SKM-1 treated with dmso at 0.1 percent for 144 hours (cell line): ENCODE measurements at regions not wholly inside any gene's neighbourhood (a gene's known extent, or its start where the extent isn't known, plus 50 kb on each side); places are given as distances from the start of the nearest gene placed in this dataset.

ENCODE experiments used
- DNase-seq: peaks from one replicate; lab custom pipeline; 2025; ENCODE audit not compliant: unreplicated experiment; lab: John Stamatoyannopoulos, UW

- DNase-seq: no peak
Observed at GRCh38 chr11:119830400-119830799, 101.4 kb upstream of the NECTIN1 start.

- no peak for DNase-seq
Observed at GRCh38 chr11:119829402-119829801, 100.4 kb upstream of the NECTIN1 start.

- no peak for DNase-seq
Observed at GRCh38 chr11:119828819-119829218, 99.8 kb upstream of the NECTIN1 start.

- no peak for DNase-seq
Observed at GRCh38 chr11:119828006-119828405, 99.0 kb upstream of the NECTIN1 start.

GRCh38 chr11:119827113-119827512 is 98.1 kb upstream of the NECTIN1 start:
- no peak for DNase-seq

- no peak for DNase-seq
Observed at GRCh38 chr11:119823077-119823476, 94.1 kb upstream of the NECTIN1 start.

GRCh38 chr11:119816660-119817059 is 87.7 kb upstream of the NECTIN1 start:
- DNase-seq: no peak

- DNase-seq: no peak
Observed at GRCh38 chr11:119814766-119815165, 85.8 kb upstream of the NECTIN1 start.

GRCh38 chr11:119810478-119811232 is 81.7 kb upstream of the NECTIN1 start:
- peak; percentile 16 for DNase-seq

- no peak for DNase-seq
Observed at GRCh38 chr11:119809346-119809745, 80.3 kb upstream of the NECTIN1 start.

- DNase-seq: no peak
Observed at GRCh38 chr11:119808407-119809185, 79.6 kb upstream of the NECTIN1 start.

GRCh38 chr11:119807841-119808240 is 78.8 kb upstream of the NECTIN1 start:
- DNase-seq: no peak

GRCh38 chr11:119807402-119807801 is 78.4 kb upstream of the NECTIN1 start:
- DNase-seq: no peak

GRCh38 chr11:119806064-119806915 is 77.3 kb upstream of the NECTIN1 start:
- no peak for DNase-seq

GRCh38 chr11:119805663-119806062 is 76.7 kb upstream of the NECTIN1 start:
- no peak for DNase-seq

- no peak for DNase-seq
Observed at GRCh38 chr11:119804698-119805097, 75.7 kb upstream of the NECTIN1 start.

GRCh38 chr11:119803726-119804294 is 74.8 kb upstream of the NECTIN1 start:
- no peak for DNase-seq

- DNase-seq: no peak
Observed at GRCh38 chr11:119803139-119803538, 74.1 kb upstream of the NECTIN1 start.

- DNase-seq: no peak
Observed at GRCh38 chr11:119802670-119803069, 73.7 kb upstream of the NECTIN1 start.

GRCh38 chr11:119800619-119801018 is 71.6 kb upstream of the NECTIN1 start:
- no peak for DNase-seq

- DNase-seq: no peak
Observed at GRCh38 chr11:119800171-119800570, 71.2 kb upstream of the NECTIN1 start.
